ENCODE measurements at regions not wholly inside any gene's neighbourhood (a gene's known extent, or its start where the extent isn't known, plus 50 kb on each side); places are given as distances from the start of the nearest gene placed in this dataset.

DNA sequence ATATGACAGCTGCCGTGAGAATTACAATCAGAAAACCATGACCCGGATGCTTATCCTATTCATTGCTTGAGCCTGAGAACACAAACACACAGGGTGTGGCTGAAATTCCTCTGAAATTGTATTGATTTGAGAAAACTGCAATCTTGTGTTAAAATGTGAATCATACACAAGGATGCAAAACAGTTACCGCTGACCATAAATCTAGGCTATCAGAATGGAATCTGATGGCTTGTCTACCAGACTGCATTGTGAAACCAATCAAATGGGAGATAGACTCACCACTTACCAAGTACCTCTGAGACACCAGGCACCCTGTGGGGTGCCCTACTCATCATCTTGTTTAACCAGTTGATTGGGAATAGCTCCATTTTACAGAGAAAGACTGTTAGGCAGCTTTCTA lies 188.7 kb upstream of the MSX2 start:
- TF ChIP-seq, protein P1, sequence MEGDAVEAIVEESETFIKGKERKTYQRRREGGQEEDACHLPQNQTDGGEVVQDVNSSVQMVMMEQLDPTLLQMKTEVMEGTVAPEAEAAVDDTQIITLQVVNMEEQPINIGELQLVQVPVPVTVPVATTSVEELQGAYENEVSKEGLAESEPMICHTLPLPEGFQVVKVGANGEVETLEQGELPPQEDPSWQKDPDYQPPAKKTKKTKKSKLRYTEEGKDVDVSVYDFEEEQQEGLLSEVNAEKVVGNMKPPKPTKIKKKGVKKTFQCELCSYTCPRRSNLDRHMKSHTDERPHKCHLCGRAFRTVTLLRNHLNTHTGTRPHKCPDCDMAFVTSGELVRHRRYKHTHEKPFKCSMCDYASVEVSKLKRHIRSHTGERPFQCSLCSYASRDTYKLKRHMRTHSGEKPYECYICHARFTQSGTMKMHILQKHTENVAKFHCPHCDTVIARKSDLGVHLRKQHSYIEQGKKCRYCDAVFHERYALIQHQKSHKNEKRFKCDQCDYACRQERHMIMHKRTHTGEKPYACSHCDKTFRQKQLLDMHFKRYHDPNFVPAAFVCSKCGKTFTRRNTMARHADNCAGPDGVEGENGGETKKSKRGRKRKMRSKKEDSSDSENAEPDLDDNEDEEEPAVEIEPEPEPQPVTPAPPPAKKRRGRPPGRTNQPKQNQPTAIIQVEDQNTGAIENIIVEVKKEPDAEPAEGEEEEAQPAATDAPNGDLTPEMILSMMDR (conservative IDR thresholded peaks at IDR 0.05 in 1 of 2, IDR thresholded peaks at IDR 0.05 in 1 of 2; ENCODE audit: low read depth in 1 of 2, low read length in 2 of 2), result no peak
- no peak for TF ChIP-seq EZH2 (IDR thresholded peaks at IDR 0.05; ENCODE audit: low read length, missing control alignments)
